ENCODE measurements at regions not wholly inside any gene's neighbourhood (a gene's known extent, or its start where the extent isn't known, plus 50 kb on each side); places are given as distances from the start of the nearest gene placed in this dataset.

GRCh38 chr11:97754976-97755375 is 1265.8 kb upstream of the CNTN5 start:
- no peak overlapping the region; a peak in 1 of 7 replicates for H3K27ac Mint-ChIP-seq
- no peak overlapping the region for H4K5ac ChIP-seq (ENCODE audit: insufficient read length, low read depth, low read length)
- no peak overlapping the region for H4K8ac ChIP-seq (replicated peaks; ENCODE audit: insufficient read length, low read depth, low read length)
- H3K4ac ChIP-seq (ENCODE audit: low read depth, low read length), result no peak overlapping the region
- no peaks in the 10 kb centered on the region for H3K4me1 ChIP-seq (ENCODE audit: insufficient read depth, low read length)
- no peaks in the 10 kb centered on the region; a peak in 1 of 7 replicates for H3K36me3 Mint-ChIP-seq (ENCODE audit: insufficient read depth in 1 of 3, low read depth in 3 of 3)
- H3K27ac ChIP-seq (ENCODE audit: insufficient read length, low read depth, low read length), result no peak overlapping the region
- H4K20me1 ChIP-seq (ENCODE audit: control insufficient read depth, insufficient read depth, insufficient read length), result no peaks in the 10 kb centered on the region
- H3K4me2 ChIP-seq (ENCODE audit: insufficient read depth, insufficient read length, low read length), result no peak overlapping the region
- H2BK5ac ChIP-seq (ENCODE audit: insufficient read length, low read length), result no peak overlapping the region
- no peaks in the 10 kb centered on the region for H3K79me2 ChIP-seq (ENCODE audit: insufficient read depth, low read length)
- no peak overlapping the region for H3K9ac ChIP-seq (ENCODE audit: extremely low read depth, insufficient read length, low read length)
- H3T11ph ChIP-seq (ENCODE audit: low read length), result no peak overlapping the region
- TF ChIP-seq CTCF (conservative IDR thresholded peaks at IDR 0.05), result no peak
- no CpG with 5 or more reads among the region's 3 CpGs for WGBS (ENCODE audit: extremely low coverage, insufficient read length, low lambda C conversion rate)
- H3K14ac ChIP-seq (ENCODE audit: insufficient read depth, low read length), result no peak overlapping the region
- no peaks in the 10 kb centered on the region for H3K9me3 ChIP-seq (ENCODE audit: control insufficient read depth, low read depth, low read length)
- no peaks in the 10 kb centered on the region for H3K27me3 ChIP-seq (ENCODE audit: insufficient read depth, low read length)
- no peaks in the 10 kb centered on the region for H3K9me3 Mint-ChIP-seq
- no peak for DNase-seq
- H2BK12ac ChIP-seq (ENCODE audit: insufficient read length, low read depth, low read length), result no peak overlapping the region
- no peak overlapping the region for H2AK5ac ChIP-seq (ENCODE audit: insufficient read length, low read length)
- H4K91ac ChIP-seq (ENCODE audit: insufficient read length, low read depth, low read length), result no peak overlapping the region
- H3K27me3 Mint-ChIP-seq (ENCODE audit: low read depth), result no peaks in the 10 kb centered on the region
- no peak overlapping the region for H3K23ac ChIP-seq (ENCODE audit: insufficient read length, low read depth, low read length)
- H3K4me3 Mint-ChIP-seq, result no peak overlapping the region
- no peak overlapping the region for H2BK20ac ChIP-seq (ENCODE audit: low read depth, low read length, poor library complexity, severe bottlenecking)
- H3K79me1 ChIP-seq (ENCODE audit: insufficient read depth, low read depth, low read length, poor library complexity, severe bottlenecking), result no peaks in the 10 kb centered on the region
- peaks cover 6% of the 10 kb centered on the region in 2 experiments for H3K4me1 Mint-ChIP-seq
- no peak overlapping the region for H2AFZ ChIP-seq (ENCODE audit: low read length)
- H3K56ac ChIP-seq (ENCODE audit: insufficient read length, low read depth, low read length), result no peak overlapping the region
- H2BK120ac ChIP-seq (ENCODE audit: low read depth, low read length, poor library complexity, severe bottlenecking), result no peak overlapping the region
- no peak overlapping the region for H3K18ac ChIP-seq (ENCODE audit: insufficient read length, low read depth, low read length)
- no peak overlapping the region for H2BK15ac ChIP-seq (ENCODE audit: low read depth, low read length)
- no peaks in the 10 kb centered on the region for H3K23me2 ChIP-seq (ENCODE audit: insufficient read length, low read depth, low read length, poor library complexity, severe bottlenecking)
